Adrenal gland (tissue), 9 donors: ENCODE measurements at regions not wholly inside any gene's neighbourhood (a gene's known extent, or its start where the extent isn't known, plus 50 kb on each side); places are given as distances from the start of the nearest gene placed in this dataset.

Experiments used
- DNase-seq, 7 donors: peaks; one replicate each; pipeline ENCODE4 v3.0.0-alpha.2; 2019 to 2020
- H3K27ac ChIP-seq, 5 donors: fragments of 200-600 bp; sonication (generic) in 4 of 5; 1 replicate in 3 of 5; 2 replicates in 2 of 5; pipeline versions ENCODE4 v1.5.1 to v1.8.0; 2016 to 2020; ENCODE audit warnings: mild to moderate bottlenecking in 1 of 5
- H3K27me3 ChIP-seq: fragments of 200-600 bp; 2 replicates; pipeline ENCODE4 v1.8.0; 2021
- H3K36me3 ChIP-seq, 2 donors: fragments of 200-600 bp; replicated peaks in 1 of 2; 1 replicate in 1 of 2; 2 replicates in 1 of 2; pipeline versions ENCODE4 v1.5.1 to v1.8.0; 2018 to 2022
- H3K4me1 ChIP-seq, 2 donors: fragments of 200-600 bp; replicated peaks in 1 of 2; 1 replicate in 1 of 2; 2 replicates in 1 of 2; pipeline versions ENCODE4 v1.5.1 to v1.8.0; 2018 to 2021
- H3K4me3 ChIP-seq, 4 donors: fragments of 200-600 bp; sonication (generic) in 3 of 4; one replicate each; pipeline ENCODE4 v1.5.1; 2016 to 2018
- H3K9me3 ChIP-seq, 3 donors: fragments of 200-600 bp; sonication (generic) in 1 of 3; replicated peaks in 1 of 3; 1 replicate in 2 of 3; 2 replicates in 1 of 3; pipeline versions ENCODE4 v1.5.1 to v1.8.0; 2016 to 2021
- POLR2A ChIP-seq, 2 donors: fragments of 450-650 bp; IDR thresholded peaks; one replicate each; pipeline ENCODE4 v1.6.1; 2017; ENCODE audit warnings: antibody characterized with exemption in 2 of 2, mild to moderate bottlenecking in 2 of 2, moderate library complexity in 1 of 2
- whole genome bisulfite sequencing, 4 donors: extraction: QIAGEN DNeasy Blood & Tissue Kit in 2 of 4; methylation state at CpG; one replicate each; pipeline versions ENCODE4 v1.1.5 to v1.1.7; 2013 to 2017; 5-methylcytosine and 5-hydroxymethylcytosine counted together
- intact Hi-C, 2 donors: fragments of 100-400 bp; cut with DNase I; formaldehyde crosslinking; loops; one replicate each; pipeline versions ENCODE4 v1.14.1 to v1.15.0; 2022 to 2023
- TF ChIP-seq, protein P1 (sequence below), 6 experiments: fragments of 450-650 bp in 4 of 6; fragments of 200-600 bp in 2 of 6; sonication (generic) in 1 of 6; IDR thresholded peaks; 1 replicate in 5 of 6; 2 replicates in 1 of 6; pipeline versions ENCODE4 v1.5.1 to v1.8.0; 2016 to 2021; ENCODE audit warnings: antibody characterized with exemption in 6 of 6, mild to moderate bottlenecking in 2 of 6, moderate library complexity in 1 of 6
- donor health status: healthy with polysubstance abuse.
- donor health status: Bipolar disorder and iron deficiency.
- donor health status: DM: yes; HTN: yes; CAD: no.
- donor health status: DM: no; HTN: no; CAD: no.
- donor health status: DM: no; HTN: no; CAD: no.

DNA sequence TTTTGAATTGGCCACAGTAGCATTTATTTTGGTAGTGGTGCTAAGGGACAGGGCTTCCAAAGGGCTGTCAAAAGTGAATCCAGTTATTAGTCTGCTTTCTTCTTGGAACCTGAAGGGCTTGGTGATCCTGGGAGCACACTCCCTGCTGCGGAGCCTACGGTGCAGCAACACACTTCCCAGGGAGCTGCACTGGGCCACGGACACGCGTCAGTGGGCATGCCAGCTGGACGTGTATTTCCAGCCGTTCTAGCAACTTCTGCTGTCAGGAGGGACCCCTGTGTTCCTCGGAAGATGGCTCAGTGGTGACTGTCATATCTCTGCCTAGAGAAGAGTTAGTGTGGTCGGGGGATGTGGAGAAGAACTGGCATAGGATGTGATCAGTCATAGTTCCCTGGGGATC, 204.6 kb downstream of the SOCS6 start:
- DNase-seq = no peak
- Histone ChIP-seq H3K4me3 (no peak overlapping the region), H3K4me1 (peaks cover 0 to 7% of the 10 kb centered on the region in 2 donors), H3K36me3 (no peaks in the 10 kb centered on the region), H3K9me3 (no peaks in the 10 kb centered on the region), H3K27ac (no peak overlapping the region), H3K27me3 (no peaks in the 10 kb centered on the region)
- WGBS, 4 donors = 71 to 88% (median 73%) methylated on average over 9 of the region's 9 CpGs
- intact Hi-C loops = no loop called here
- TF ChIP-seq POLR2A (IDR thresholded peaks at IDR 0.05) = no peak
- TF ChIP-seq, protein P1, sequence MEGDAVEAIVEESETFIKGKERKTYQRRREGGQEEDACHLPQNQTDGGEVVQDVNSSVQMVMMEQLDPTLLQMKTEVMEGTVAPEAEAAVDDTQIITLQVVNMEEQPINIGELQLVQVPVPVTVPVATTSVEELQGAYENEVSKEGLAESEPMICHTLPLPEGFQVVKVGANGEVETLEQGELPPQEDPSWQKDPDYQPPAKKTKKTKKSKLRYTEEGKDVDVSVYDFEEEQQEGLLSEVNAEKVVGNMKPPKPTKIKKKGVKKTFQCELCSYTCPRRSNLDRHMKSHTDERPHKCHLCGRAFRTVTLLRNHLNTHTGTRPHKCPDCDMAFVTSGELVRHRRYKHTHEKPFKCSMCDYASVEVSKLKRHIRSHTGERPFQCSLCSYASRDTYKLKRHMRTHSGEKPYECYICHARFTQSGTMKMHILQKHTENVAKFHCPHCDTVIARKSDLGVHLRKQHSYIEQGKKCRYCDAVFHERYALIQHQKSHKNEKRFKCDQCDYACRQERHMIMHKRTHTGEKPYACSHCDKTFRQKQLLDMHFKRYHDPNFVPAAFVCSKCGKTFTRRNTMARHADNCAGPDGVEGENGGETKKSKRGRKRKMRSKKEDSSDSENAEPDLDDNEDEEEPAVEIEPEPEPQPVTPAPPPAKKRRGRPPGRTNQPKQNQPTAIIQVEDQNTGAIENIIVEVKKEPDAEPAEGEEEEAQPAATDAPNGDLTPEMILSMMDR (IDR thresholded peaks at IDR 0.05) = no peak

DNA sequence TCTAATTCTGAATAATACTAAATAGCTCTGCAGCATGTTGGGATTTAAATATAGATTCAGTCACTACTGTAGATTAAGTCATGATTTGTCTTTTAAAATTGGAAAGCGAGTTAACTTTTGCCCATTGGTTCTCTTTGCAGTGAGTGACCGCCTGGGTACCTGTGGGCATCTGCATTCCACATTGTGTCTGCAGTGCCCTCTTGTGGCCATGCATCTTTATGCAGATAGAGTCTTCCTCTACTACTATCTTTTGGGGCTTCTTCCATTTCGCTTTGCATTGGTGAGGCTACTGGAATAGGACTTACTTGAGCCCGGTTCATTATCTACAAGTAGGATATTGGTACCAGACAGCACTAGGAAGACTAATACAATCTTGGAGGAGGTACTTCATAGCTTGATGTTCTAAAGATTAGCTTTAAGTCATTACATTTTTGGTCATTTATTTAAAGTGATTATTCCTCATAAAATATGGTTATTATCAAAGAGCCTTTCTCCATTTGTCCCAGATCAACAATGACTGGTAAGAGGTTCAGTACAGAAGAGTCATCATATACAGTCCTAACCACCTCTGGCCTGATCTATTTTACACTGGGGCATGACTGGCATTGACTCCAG, 203.0 kb downstream of the SOCS6 start:
- no peak overlapping the region for H3K27ac ChIP-seq
- WGBS, 4 donors = 37 to 62% (median 55%) methylated on average over 4 of the region's 4 CpGs

DNA sequence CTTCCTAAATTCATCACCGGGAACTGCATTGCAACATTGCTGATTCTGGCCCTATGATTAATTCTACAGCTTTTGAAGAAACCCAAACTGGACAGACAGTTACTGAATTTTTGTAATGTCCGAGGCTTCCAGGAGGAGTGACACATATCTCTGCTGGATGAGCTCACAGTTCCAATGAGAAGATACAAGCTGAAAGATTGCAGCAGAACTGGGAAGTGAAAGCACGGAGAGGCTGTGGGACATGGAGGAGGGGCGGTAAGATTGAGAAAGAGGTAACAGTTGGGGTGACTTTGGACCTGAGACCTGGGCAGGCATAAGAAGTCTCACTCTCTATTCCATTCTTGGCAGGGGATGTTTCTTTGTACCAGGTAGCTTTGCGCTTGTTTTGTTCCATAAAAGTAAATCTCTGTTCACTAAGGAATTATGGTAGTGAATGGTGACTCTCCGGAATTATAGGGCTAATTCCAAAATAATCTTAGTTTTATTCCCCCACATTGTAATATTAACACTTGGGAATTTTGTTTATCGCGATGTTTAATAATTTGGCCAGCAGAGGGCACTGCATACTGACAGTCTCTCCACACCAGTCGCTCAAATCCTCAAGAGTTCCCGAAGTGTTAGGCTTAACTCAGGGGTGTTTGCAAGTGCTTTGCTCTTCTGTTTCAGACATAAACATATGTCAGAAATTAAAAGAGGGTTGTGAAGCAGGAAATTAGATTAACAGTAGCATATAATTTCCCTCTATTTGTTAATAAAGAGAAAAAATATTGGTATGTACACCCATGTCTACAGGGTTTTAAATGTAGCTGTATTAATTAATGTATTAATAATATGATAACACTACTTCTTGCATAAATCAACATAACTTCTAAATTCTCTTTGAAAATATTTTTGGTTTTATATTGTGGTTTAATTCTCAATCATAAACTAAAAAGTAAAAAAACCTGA, 201.4 kb downstream of the SOCS6 start:
- WGBS, 4 donors = 9 to 14% (median 13%) methylated on average over 10 of the region's 10 CpGs
- intact Hi-C loops = no loop called here
- H3K36me3 ChIP-seq = no peaks in the 10 kb centered on the region
- no peak for TF ChIP-seq POLR2A (IDR thresholded peaks at IDR 0.05)
- TF ChIP-seq, protein P1 (IDR thresholded peaks at IDR 0.05) = peak; percentile 32 to 69 (median 54)
- DNase-seq = peak in 5 of 7 donors; percentile 23 to 48 (median 36)
- peaks cover 0 to 7% of the 10 kb centered on the region in 2 donors for H3K4me1 ChIP-seq
- H3K4me3 ChIP-seq = peak overlapping the region in 1 of 4 donors; percentile 23
- H3K27me3 ChIP-seq = no peaks in the 10 kb centered on the region
- H3K27ac ChIP-seq = peak overlapping the region in 1 of 5 donors; percentile 57
- H3K9me3 ChIP-seq = no peaks in the 10 kb centered on the region

More for the DNA sequence above, 203.0 kb downstream of the SOCS6 start:
- Histone ChIP-seq H3K4me3 (no peak overlapping the region), H3K9me3 (no peaks in the 10 kb centered on the region), H3K36me3 (no peaks in the 10 kb centered on the region), H3K27me3 (no peaks in the 10 kb centered on the region), H3K4me1 (peaks cover 0 to 7% of the 10 kb centered on the region in 2 donors)
- TF ChIP-seq POLR2A (IDR thresholded peaks at IDR 0.05) = no peak
- TF ChIP-seq, protein P1 (IDR thresholded peaks at IDR 0.05) = peak; percentile 39 to 76 (median 60)
- intact Hi-C loops = no loop called here
- peak; percentile 41 to 80 (median 63) for DNase-seq

DNA sequence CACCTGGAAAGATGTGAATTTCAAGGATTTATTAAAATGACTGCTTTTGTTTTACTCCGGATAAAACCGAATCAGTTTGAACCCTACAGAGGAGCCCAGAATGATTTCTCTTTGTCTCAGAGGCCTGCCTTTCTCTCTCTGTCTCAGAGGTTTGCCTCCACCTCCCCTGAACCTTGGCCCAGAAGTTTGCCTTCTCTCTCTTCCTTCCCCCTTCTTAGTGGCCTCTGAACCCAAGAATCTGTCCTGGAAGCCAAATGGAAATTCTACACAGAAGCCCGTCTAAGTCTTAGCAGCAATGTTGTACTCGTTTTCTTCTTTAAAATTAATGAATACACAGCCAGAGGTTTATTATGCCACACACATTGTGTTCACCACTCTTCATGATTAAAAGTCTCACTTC, 200.7 kb downstream of the SOCS6 start:
- H3K4me1 ChIP-seq = peaks cover 0 to 7% of the 10 kb centered on the region in 2 donors
- TF ChIP-seq, protein P1 (IDR thresholded peaks at IDR 0.05) = no peak
- TF ChIP-seq POLR2A (IDR thresholded peaks at IDR 0.05) = no peak
- H3K27me3 ChIP-seq = no peaks in the 10 kb centered on the region

More for the DNA sequence above, 200.7 kb downstream of the SOCS6 start:
- WGBS, 4 donors = 19 to 27% (median 23%) methylated on average over 4 of the region's 4 CpGs
- no peaks in the 10 kb centered on the region for H3K36me3 ChIP-seq
- no peak for DNase-seq
- peak overlapping the region in 1 of 4 donors; percentile 23 for H3K4me3 ChIP-seq
- intact Hi-C loops = no loop called here
- H3K9me3 ChIP-seq = no peaks in the 10 kb centered on the region
- H3K27ac ChIP-seq = peak overlapping the region in 1 of 5 donors; percentile 57
